HepG2 (cell line): ENCODE measurements at regions not wholly inside any gene's neighbourhood (a gene's known extent, or its start where the extent isn't known, plus 50 kb on each side); places are given as distances from the start of the nearest gene placed in this dataset.

Source experiments
- ARNT2 ChIP-seq: sonication (generic); formaldehyde crosslinking; IDR thresholded peaks from 2 replicates; pipeline ENCODE4 v1.8.0; 2022; ENCODE audit warnings: mild to moderate bottlenecking, low read depth, missing genetic modification reagents, moderate library complexity
- ATF7 ChIP-seq, 2 experiments: fragments of 450-650 bp in 1 of 2; sonication (generic) in 1 of 2; formaldehyde crosslinking in 1 of 2; IDR thresholded peaks; 2 replicates each; pipeline versions ENCODE4 v1.4.0 to v1.6.1; 2016 to 2020; ENCODE audit warnings: antibody characterized with exemption in 1 of 2, mild to moderate bottlenecking in 1 of 2, missing genetic modification reagents in 1 of 2
- ATF7-NPFF ChIP-seq: sonication (generic); formaldehyde crosslinking; IDR thresholded peaks from 2 replicates; pipeline ENCODE4 v1.8.1; 2023; ENCODE audit warnings: mild to moderate bottlenecking, low read depth, missing genetic modification reagents, moderate library complexity
- BORCS8-MEF2B ChIP-seq: sonication (generic); formaldehyde crosslinking; IDR thresholded peaks from 2 replicates; pipeline ENCODE4 v1.8.0; 2022; ENCODE audit warnings: mild to moderate bottlenecking, missing genetic modification reagents
- CREB1 ChIP-seq, 2 experiments: fragments of 450-650 bp in 1 of 2; IDR thresholded peaks; 2 replicates each; pipeline ENCODE4 v1.6.1; 2016 to 2017; ENCODE audit warnings: control low read depth in 1 of 2, mild to moderate bottlenecking in 1 of 2, missing compliant biosample characterization in 1 of 2, missing genetic modification characterization in 1 of 2
- DR1 ChIP-seq: sonication (generic); formaldehyde crosslinking; IDR thresholded peaks from 2 replicates; pipeline ENCODE4 v1.8.0; 2021; ENCODE audit warnings: mild to moderate bottlenecking, missing genetic modification reagents, inconsistent platforms
- GPBP1L1 ChIP-seq: sonication (generic); formaldehyde crosslinking; IDR thresholded peaks from 2 replicates; pipeline ENCODE4 v1.5.0; 2020; ENCODE audit warnings: mild to moderate bottlenecking, missing genetic modification reagents
- HNRNPH1 ChIP-seq: fragments of 200-400 bp; formaldehyde crosslinking; optimal IDR thresholded peaks from 2 replicates; pipeline ENCODE3; 2017; ENCODE audit warnings: mild to moderate bottlenecking, low read depth, low read length
- HOMEZ ChIP-seq: IDR thresholded peaks from 2 replicates; pipeline ENCODE4 v1.6.1; 2016; ENCODE audit warnings: low read depth
- KAT2B ChIP-seq: fragments of 150-350 bp; IDR thresholded peaks from 2 replicates; pipeline ENCODE4 v1.6.1; 2014; ENCODE audit warnings: low read depth, low read length, borderline replicate concordance
- MED8 ChIP-seq: sonication (generic); formaldehyde crosslinking; IDR thresholded peaks from 2 replicates; pipeline ENCODE4 v1.8.1; 2023; ENCODE audit warnings: mild to moderate bottlenecking, missing genetic modification reagents; ENCODE audit not compliant: insufficient replicate concordance
- MTF1 ChIP-seq: sonication (generic); formaldehyde crosslinking; IDR thresholded peaks from 2 replicates; pipeline ENCODE4 v1.5.0; 2020; ENCODE audit warnings: missing genetic modification reagents
- RNF219 ChIP-seq: sonication (generic); formaldehyde crosslinking; IDR thresholded peaks from 2 replicates; pipeline ENCODE4 v1.5.0; 2020; ENCODE audit warnings: mild to moderate bottlenecking, missing genetic modification reagents
- U2AF2 ChIP-seq: fragments of 200-400 bp; formaldehyde crosslinking; IDR thresholded peaks from 2 replicates; pipeline ENCODE4 v1.6.1; 2017; ENCODE audit warnings: low read depth, mild to moderate bottlenecking, low read length
- ZFP82 ChIP-seq: sonication (generic); formaldehyde crosslinking; IDR thresholded peaks from 2 replicates; pipeline ENCODE4 v1.5.1; 2020; ENCODE audit warnings: mild to moderate bottlenecking, missing genetic modification reagents, borderline replicate concordance
- ZNF382 ChIP-seq: sonication (generic); formaldehyde crosslinking; IDR thresholded peaks from 2 replicates; pipeline ENCODE4 v1.5.0; 2020; ENCODE audit warnings: missing genetic modification reagents, mild to moderate bottlenecking, borderline replicate concordance
- ZNF503 ChIP-seq: sonication (generic); formaldehyde crosslinking; IDR thresholded peaks from 2 replicates; pipeline ENCODE4 v1.4.0; 2020; ENCODE audit warnings: missing genetic modification reagents
- ZNF597 ChIP-seq: sonication (generic); formaldehyde crosslinking; IDR thresholded peaks from 2 replicates; pipeline ENCODE4 v1.5.0; 2020; ENCODE audit warnings: missing genetic modification reagents
- ZNF746 ChIP-seq: sonication (generic); formaldehyde crosslinking; IDR thresholded peaks from 2 replicates; pipeline ENCODE4 v1.8.0; 2022; ENCODE audit warnings: mild to moderate bottlenecking, missing genetic modification reagents

- peak; percentile 86 for TF ChIP-seq ZNF746 (CRISPR knock-in tag)
- no peak for TF ChIP-seq GPBP1L1
- peak; percentile 77 for TF ChIP-seq ATF7 (IDR thresholded peaks at IDR 0.05)
- peak; percentile 94 for TF ChIP-seq ATF7 (CRISPR knock-in tag; IDR thresholded peaks at IDR 0.05)
- TF ChIP-seq ZNF503 (CRISPR knock-in tag) = peak; percentile 98
- TF ChIP-seq KAT2B = no peak
- TF ChIP-seq ZNF597 (CRISPR knock-in tag) = no peak
- peak; percentile 99 for TF ChIP-seq HOMEZ (CRISPR knock-in tag)
- TF ChIP-seq ATF7-NPFF (CRISPR knock-in tag) = peak; percentile 65; the same call in 1 of the 2 replicates
- peak; percentile 61; the same call in 1 of the 2 replicates for TF ChIP-seq BORCS8-MEF2B (CRISPR knock-in tag)
- no peak for TF ChIP-seq HNRNPH1
- no peak for TF ChIP-seq ZNF382 (CRISPR knock-in tag)
- TF ChIP-seq U2AF2 = no peak
- peak; percentile 63; the same call in 1 of the 2 replicates for TF ChIP-seq CREB1 (IDR thresholded peaks at IDR 0.05)
- peak; percentile 87 for TF ChIP-seq CREB1 (CRISPR knock-in tag; IDR thresholded peaks at IDR 0.05)
- TF ChIP-seq ARNT2 (CRISPR knock-in tag) = peak; percentile 77; the same call in 1 of the 2 replicates
- peak; percentile 88; the same call in 1 of the 2 replicates for TF ChIP-seq RNF219 (CRISPR knock-in tag)
- peak; percentile 96 for TF ChIP-seq MED8
- no peak for TF ChIP-seq DR1
- no peak for TF ChIP-seq MTF1 (CRISPR knock-in tag)
- TF ChIP-seq ZFP82 (CRISPR knock-in tag) = no peak
These were observed 71.1 kb upstream of the SH3BP4 start (continued) for GRCh38 chr2:234880551-234881211.
